ENCODE measurements at regions not wholly inside any gene's neighbourhood (a gene's known extent, or its start where the extent isn't known, plus 50 kb on each side); places are given as distances from the start of the nearest gene placed in this dataset.

- no peaks in the 10 kb centered on the region for H3K27me3 ChIP-seq (ENCODE audit: insufficient read depth, low read length)
- no peak overlapping the region for H3K56ac ChIP-seq (ENCODE audit: insufficient read length, low read depth, low read length)
- H3K14ac ChIP-seq (ENCODE audit: insufficient read depth, low read length), result no peak overlapping the region
- no peaks in the 10 kb centered on the region for H3K9me3 ChIP-seq (ENCODE audit: control insufficient read depth, low read depth, low read length)
- no peaks in the 10 kb centered on the region for H4K20me1 ChIP-seq (ENCODE audit: control insufficient read depth, insufficient read depth, insufficient read length)
- Mint-ChIP-seq H3K27ac (no peak overlapping the region), H3K4me1 (peaks cover 30 to 31% of the 10 kb centered on the region in 2 experiments), H3K4me3 (no peak overlapping the region), H3K27me3 (ENCODE audit: low read depth) (peaks cover 26% of the 10 kb centered on the region), H3K36me3 (ENCODE audit: insufficient read depth in 1 of 3, low read depth in 3 of 3) (no peaks in the 10 kb centered on the region), H3K9me3 (no peaks in the 10 kb centered on the region)
- H2BK20ac ChIP-seq (ENCODE audit: low read depth, low read length, poor library complexity, severe bottlenecking), result no peak overlapping the region
- H3K9ac ChIP-seq (ENCODE audit: extremely low read depth, insufficient read length, low read length), result no peak overlapping the region
- H2AK5ac ChIP-seq (ENCODE audit: insufficient read length, low read length), result no peak overlapping the region
- no peak overlapping the region for H2BK12ac ChIP-seq (ENCODE audit: insufficient read length, low read depth, low read length)
- H3K4ac ChIP-seq (ENCODE audit: low read depth, low read length), result no peak overlapping the region
- no peaks in the 10 kb centered on the region; the same call in 1 of the 2 replicates for H3K4me1 ChIP-seq (ENCODE audit: insufficient read depth, low read length)
- H2AFZ ChIP-seq (ENCODE audit: low read length), result no peak overlapping the region
- no peak overlapping the region for H2BK15ac ChIP-seq (ENCODE audit: low read depth, low read length)
- no peak overlapping the region for H3K23ac ChIP-seq (ENCODE audit: insufficient read length, low read depth, low read length)
- no peak overlapping the region for H2BK120ac ChIP-seq (ENCODE audit: low read depth, low read length, poor library complexity, severe bottlenecking)
- H2BK5ac ChIP-seq (ENCODE audit: insufficient read length, low read length), result no peak overlapping the region
- DNase-seq, result no peak
- no CpG with 5 or more reads among the region's 1 CpG for WGBS (ENCODE audit: extremely low coverage, insufficient read length, low lambda C conversion rate)
- no peak overlapping the region for H3K18ac ChIP-seq (ENCODE audit: insufficient read length, low read depth, low read length)
- H3K79me1 ChIP-seq (ENCODE audit: insufficient read depth, low read depth, low read length, poor library complexity, severe bottlenecking), result no peaks in the 10 kb centered on the region
- no peak overlapping the region for H4K91ac ChIP-seq (ENCODE audit: insufficient read length, low read depth, low read length)
- H3K4me2 ChIP-seq (ENCODE audit: insufficient read depth, insufficient read length, low read length), result no peak overlapping the region
- H3K23me2 ChIP-seq (ENCODE audit: insufficient read length, low read depth, low read length, poor library complexity, severe bottlenecking), result no peaks in the 10 kb centered on the region
- no peak overlapping the region for H3K27ac ChIP-seq (ENCODE audit: insufficient read length, low read depth, low read length)
- no peak overlapping the region for H4K5ac ChIP-seq (ENCODE audit: insufficient read length, low read depth, low read length)
- no peaks in the 10 kb centered on the region for H3K79me2 ChIP-seq (ENCODE audit: insufficient read depth, low read length)
- H4K8ac ChIP-seq (replicated peaks; ENCODE audit: insufficient read length, low read depth, low read length), result no peak overlapping the region
- TF ChIP-seq CTCF (conservative IDR thresholded peaks at IDR 0.05), result no peak
- H3T11ph ChIP-seq (ENCODE audit: low read length), result no peak overlapping the region
Observed at GRCh38 chr2:64853894-64854293, 135.3 kb upstream of the SLC1A4 start.

All from H9 (cell line).